ENCODE measurements at regions not wholly inside any gene's neighbourhood (a gene's known extent, or its start where the extent isn't known, plus 50 kb on each side); places are given as distances from the start of the nearest gene placed in this dataset.

DNA sequence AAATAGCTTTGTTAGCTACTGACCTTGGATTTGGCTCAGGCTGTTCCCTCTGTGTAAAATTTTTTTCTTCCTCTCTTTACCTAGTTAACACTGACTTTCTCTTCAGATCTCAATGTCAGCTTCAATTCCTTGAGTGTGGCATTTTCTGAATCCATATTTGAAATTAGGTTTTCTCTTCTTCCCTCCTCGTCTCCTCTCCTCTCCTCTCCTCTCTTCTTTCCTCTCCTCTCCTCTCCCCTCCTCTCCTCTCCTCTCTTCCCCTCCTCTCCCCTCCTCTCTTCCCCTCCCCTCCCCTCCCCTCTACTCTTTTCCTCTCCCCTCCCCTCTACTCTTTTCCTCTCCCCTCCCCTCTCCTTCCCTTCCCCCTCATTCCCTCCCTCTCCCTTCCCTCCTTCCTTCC is 453.3 kb downstream of the BMP2 start:
- CTCF ChIA-PET = interaction anchor here (0.6 kb wide), 1 partner anchor 65 kb away, joined by 3 read pairs; no protein-coding TSS in a partner anchor
- POLR2A ChIA-PET = no interaction called here
- no peak for TF ChIP-seq FOXK2 (IDR thresholded peaks at IDR 0.05)
- TF ChIP-seq ARNT (IDR thresholded peaks at IDR 0.05) = no peak
- TF ChIP-seq TARDBP (IDR thresholded peaks at IDR 0.05) = no peak
- TF ChIP-seq L3MBTL2 (conservative IDR thresholded peaks at IDR 0.05) = no peak
- TF ChIP-seq CTBP1 (IDR thresholded peaks at IDR 0.05; ENCODE audit: borderline replicate concordance) = no peak
- no peak for TF ChIP-seq NFRKB (IDR thresholded peaks at IDR 0.05)
- no peak for TF ChIP-seq FOXA1 (IDR thresholded peaks at IDR 0.05)
- TF ChIP-seq LEF1 (IDR thresholded peaks at IDR 0.05; ENCODE audit: borderline replicate concordance) = no peak
- no peak for TF ChIP-seq PKNOX1 (IDR thresholded peaks at IDR 0.05)
- TF ChIP-seq HDGF (IDR thresholded peaks at IDR 0.05; ENCODE audit: borderline replicate concordance) = no peak
- no peak for TF ChIP-seq BHLHE40 (IDR thresholded peaks at IDR 0.05; ENCODE audit: borderline replicate concordance)
- TF ChIP-seq ELF4 (IDR thresholded peaks at IDR 0.05) = no peak
- TF ChIP-seq SUZ12 (IDR thresholded peaks at IDR 0.05) = no peak
- TF ChIP-seq SP1 (IDR thresholded peaks at IDR 0.05) = no peak
- no peak for TF ChIP-seq FOXM1 (IDR thresholded peaks at IDR 0.05; ENCODE audit: borderline replicate concordance)
- no peak for TF ChIP-seq ZNF384 (IDR thresholded peaks at IDR 0.05)
- no peak for DNase-seq (ENCODE audit: extremely low spot score)

DNA sequence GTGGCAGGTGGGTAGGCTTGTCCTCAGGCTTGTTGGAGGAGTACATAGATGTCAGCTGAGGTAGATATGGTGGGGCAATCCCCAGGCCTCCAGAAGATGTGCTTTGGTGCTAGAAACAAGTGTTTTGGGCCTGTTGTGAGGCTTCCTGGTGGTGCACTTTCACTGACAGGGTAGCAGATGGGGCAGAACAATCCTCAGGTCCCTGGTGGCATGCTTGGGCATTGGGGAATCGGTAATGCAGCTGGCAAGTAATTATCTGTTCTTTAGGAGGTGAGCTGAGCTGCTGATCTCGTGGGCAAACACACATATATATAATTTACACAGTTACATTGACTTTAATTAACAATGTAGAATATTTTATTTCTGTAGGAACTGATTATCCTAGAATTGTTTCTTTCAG is 458.7 kb downstream of the BMP2 start:
- DNase-seq (ENCODE audit: extremely low spot score) = no peak
- no peak for TF ChIP-seq FOXA1 (IDR thresholded peaks at IDR 0.05)
- no peak for TF ChIP-seq FOXK2 (IDR thresholded peaks at IDR 0.05)
- TF ChIP-seq FOXM1 (IDR thresholded peaks at IDR 0.05; ENCODE audit: borderline replicate concordance) = no peak
- POLR2A ChIA-PET = no interaction called here
- CTCF ChIA-PET = no interaction called here

DNA sequence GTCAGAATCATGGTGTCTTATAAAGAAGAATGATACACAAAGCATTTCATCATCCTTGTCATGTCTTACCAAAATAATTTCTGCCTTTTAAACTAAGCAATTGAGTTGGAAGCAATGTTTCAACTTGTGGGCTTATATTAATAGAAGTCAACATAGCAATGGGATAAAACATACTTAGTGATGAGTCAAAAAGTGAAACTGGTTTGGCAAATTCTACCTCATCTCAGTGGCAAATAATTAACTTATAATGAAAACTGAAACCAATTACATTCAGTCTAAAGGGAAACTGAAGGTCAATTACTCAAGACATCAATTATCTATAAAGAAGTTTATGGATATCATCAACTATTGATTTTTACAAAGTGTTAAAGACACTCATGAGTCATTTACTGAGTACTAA is 463.8 kb downstream of the BMP2 start:
- DNase-seq (ENCODE audit: extremely low spot score) = no peak
- POLR2A ChIA-PET = no interaction called here
- TF ChIP-seq HDGF (IDR thresholded peaks at IDR 0.05; ENCODE audit: borderline replicate concordance) (no peak), TARDBP (IDR thresholded peaks at IDR 0.05) (no peak), ELF4 (IDR thresholded peaks at IDR 0.05) (no peak), PKNOX1 (IDR thresholded peaks at IDR 0.05) (no peak), FOXM1 (IDR thresholded peaks at IDR 0.05; ENCODE audit: borderline replicate concordance) (no peak), LEF1 (IDR thresholded peaks at IDR 0.05; ENCODE audit: borderline replicate concordance) (no peak), ARNT (IDR thresholded peaks at IDR 0.05) (no peak), SUZ12 (IDR thresholded peaks at IDR 0.05) (no peak), ZNF384 (IDR thresholded peaks at IDR 0.05) (no peak), FOXA1 (IDR thresholded peaks at IDR 0.05) (no peak), BHLHE40 (IDR thresholded peaks at IDR 0.05; ENCODE audit: borderline replicate concordance) (no peak), SP1 (IDR thresholded peaks at IDR 0.05) (no peak), FOXK2 (IDR thresholded peaks at IDR 0.05) (no peak), L3MBTL2 (conservative IDR thresholded peaks at IDR 0.05) (no peak), NFRKB (IDR thresholded peaks at IDR 0.05) (no peak), CTBP1 (IDR thresholded peaks at IDR 0.05; ENCODE audit: borderline replicate concordance) (no peak)
- CTCF ChIA-PET = no interaction called here

DNA sequence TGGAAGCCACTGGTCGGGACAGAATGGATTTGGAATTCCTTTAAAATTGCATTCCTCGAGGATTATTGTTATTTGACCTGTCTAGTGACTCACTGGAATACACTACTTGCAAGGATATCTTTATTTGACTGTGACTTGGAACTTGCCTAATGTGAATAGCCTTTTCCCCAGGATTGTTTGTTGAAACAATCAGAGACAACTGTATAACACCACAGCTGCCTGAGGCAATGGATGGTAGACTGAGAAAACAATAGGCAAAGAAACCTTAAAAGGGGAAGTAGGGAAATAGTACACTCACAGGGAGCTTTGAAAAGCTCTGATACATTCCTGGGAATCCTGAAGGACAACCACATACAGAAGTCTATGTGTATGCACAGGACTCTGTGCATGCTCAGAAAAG is 465.3 kb downstream of the BMP2 start:
- DNase-seq (ENCODE audit: extremely low spot score) = no peak
- no peak for TF ChIP-seq NFRKB (IDR thresholded peaks at IDR 0.05)
- CTCF ChIA-PET = no interaction called here
- POLR2A ChIA-PET = no interaction called here

DNA sequence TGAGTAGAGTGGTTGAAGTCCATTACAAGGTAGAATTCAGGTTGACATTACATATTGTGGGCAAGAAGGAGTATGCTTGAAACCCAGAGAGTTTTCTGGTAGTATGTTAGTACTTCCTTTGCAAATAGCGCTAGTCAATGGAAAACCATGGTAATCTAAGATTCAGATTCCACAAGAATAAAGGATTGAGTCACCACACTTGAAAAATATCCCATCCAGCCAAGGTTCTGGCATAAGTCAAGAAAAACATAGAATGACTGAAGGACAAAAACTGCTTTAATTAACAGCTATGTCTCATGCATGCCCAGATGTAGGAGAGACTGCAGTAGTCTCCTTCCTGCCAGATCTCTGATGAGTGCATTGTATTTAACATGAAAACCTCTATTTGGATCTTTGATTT is 469.8 kb downstream of the BMP2 start:
- POLR2A ChIA-PET = no interaction called here
- CTCF ChIA-PET = no interaction called here
- TF ChIP-seq HDGF (IDR thresholded peaks at IDR 0.05; ENCODE audit: borderline replicate concordance) (no peak), PKNOX1 (IDR thresholded peaks at IDR 0.05) (no peak), SUZ12 (IDR thresholded peaks at IDR 0.05) (no peak), ELF4 (IDR thresholded peaks at IDR 0.05) (no peak), SP1 (IDR thresholded peaks at IDR 0.05) (no peak)

DNA sequence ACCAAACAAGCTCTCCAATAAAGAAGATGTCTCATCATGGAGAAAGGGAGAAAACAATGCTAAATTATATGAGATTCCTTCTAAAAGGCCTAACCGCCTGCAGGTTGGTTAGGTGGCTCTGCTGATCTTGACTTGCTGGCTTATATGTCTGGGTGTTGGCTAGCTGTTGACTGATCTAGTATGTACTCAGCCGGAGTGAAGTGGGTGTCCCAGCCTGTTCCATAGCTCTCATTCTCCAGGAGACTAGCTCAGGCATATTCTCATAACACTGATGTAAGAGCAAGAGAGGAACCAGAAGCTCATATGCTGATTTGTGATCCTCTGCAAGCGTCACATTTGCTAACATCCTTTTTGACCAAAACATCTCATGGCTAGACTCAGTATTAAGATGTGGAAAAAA is 473.0 kb downstream of the BMP2 start:
- TF ChIP-seq CTBP1 (IDR thresholded peaks at IDR 0.05; ENCODE audit: borderline replicate concordance) = no peak
- TF ChIP-seq SP1 (IDR thresholded peaks at IDR 0.05) = no peak
- ChIA-PET CTCF (no interaction called here), POLR2A (no interaction called here)
- DNase-seq (ENCODE audit: extremely low spot score) = no peak

More for the DNA sequence above, 469.8 kb downstream of the BMP2 start:
- no peak for DNase-seq (ENCODE audit: extremely low spot score)

DNA sequence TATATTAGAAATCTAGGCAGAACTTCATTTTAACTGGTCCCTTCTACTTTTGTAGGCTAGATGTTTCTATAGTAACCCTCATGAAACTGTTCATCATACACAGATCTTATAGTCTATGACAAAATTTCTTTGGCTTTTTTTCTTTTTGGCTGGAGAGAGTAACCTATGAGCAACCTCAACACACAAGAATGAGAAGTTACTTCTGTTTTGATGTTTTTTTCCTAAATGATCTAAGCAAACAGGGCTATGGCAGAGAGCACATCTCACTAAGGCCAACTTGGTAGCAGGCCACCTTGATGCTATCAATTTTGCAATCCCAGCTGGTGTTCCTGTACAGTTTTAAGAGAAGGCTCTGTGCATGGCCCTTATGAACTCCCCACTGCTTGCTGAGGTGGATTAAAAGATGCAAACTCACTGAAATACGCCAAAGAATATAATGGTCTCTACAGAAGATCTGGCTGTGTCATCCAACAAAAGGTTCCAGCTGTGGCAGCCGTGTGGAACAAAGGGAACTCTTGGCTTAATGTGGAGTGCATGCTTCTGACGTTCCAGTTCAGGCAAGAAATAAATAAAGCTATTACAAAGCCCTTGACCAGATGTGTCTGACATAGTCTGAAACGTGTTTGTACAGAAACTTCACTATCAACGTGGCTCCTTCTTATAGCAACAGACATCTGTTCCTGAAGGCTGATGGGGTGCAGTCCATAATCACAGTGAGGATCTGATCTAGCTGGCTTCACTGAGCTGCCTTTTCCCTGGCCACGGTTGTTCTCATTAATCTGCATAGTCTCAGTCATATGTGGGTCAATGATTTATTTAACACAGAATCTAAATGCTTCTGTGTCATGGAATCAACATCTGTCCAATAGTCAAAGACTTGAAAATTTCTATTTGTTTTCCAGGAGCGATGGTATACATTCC is 481.1 kb downstream of the BMP2 start:
- no peak for DNase-seq (ENCODE audit: extremely low spot score)
- ChIA-PET POLR2A (no interaction called here), CTCF (no interaction called here)
- TF ChIP-seq NFRKB (IDR thresholded peaks at IDR 0.05) (no peak), BHLHE40 (IDR thresholded peaks at IDR 0.05; ENCODE audit: borderline replicate concordance) (no peak), LEF1 (IDR thresholded peaks at IDR 0.05; ENCODE audit: borderline replicate concordance) (no peak), L3MBTL2 (conservative IDR thresholded peaks at IDR 0.05) (no peak), HDGF (IDR thresholded peaks at IDR 0.05; ENCODE audit: borderline replicate concordance) (no peak), SUZ12 (IDR thresholded peaks at IDR 0.05) (no peak), PKNOX1 (IDR thresholded peaks at IDR 0.05) (no peak), FOXM1 (IDR thresholded peaks at IDR 0.05; ENCODE audit: borderline replicate concordance) (no peak), ELF4 (IDR thresholded peaks at IDR 0.05) (no peak), CTBP1 (IDR thresholded peaks at IDR 0.05; ENCODE audit: borderline replicate concordance) (no peak), FOXK2 (IDR thresholded peaks at IDR 0.05) (no peak), TARDBP (IDR thresholded peaks at IDR 0.05) (no peak), SP1 (IDR thresholded peaks at IDR 0.05) (no peak), ARNT (IDR thresholded peaks at IDR 0.05) (no peak), FOXA1 (IDR thresholded peaks at IDR 0.05) (no peak), ZNF384 (IDR thresholded peaks at IDR 0.05) (no peak)
